ENCODE measurements at regions not wholly inside any gene's neighbourhood (a gene's known extent, or its start where the extent isn't known, plus 50 kb on each side); places are given as distances from the start of the nearest gene placed in this dataset.

DNA sequence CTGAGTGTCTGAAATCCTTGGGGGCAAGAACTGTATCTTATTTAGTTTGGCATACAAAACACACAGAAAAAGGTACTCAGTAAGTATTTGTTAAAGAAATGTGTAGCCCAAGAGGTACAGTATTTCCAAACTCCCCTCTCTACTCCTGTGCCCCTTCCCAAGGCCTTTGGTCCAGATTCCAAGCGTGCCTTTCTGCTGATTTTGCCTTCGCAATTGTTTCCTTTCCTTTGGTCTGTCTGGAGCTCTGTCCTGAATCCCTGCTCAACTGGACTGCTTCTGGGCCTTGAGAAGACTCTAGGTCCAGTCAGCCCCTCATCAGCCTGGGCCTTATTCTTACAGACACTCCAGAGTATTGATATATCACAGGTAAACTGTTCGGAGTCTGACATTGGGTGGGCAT, 122.2 kb upstream of the SYNCRIP start:
- no peak for TF ChIP-seq POLR2A (IDR thresholded peaks at IDR 0.05)
- TF ChIP-seq, protein P1, sequence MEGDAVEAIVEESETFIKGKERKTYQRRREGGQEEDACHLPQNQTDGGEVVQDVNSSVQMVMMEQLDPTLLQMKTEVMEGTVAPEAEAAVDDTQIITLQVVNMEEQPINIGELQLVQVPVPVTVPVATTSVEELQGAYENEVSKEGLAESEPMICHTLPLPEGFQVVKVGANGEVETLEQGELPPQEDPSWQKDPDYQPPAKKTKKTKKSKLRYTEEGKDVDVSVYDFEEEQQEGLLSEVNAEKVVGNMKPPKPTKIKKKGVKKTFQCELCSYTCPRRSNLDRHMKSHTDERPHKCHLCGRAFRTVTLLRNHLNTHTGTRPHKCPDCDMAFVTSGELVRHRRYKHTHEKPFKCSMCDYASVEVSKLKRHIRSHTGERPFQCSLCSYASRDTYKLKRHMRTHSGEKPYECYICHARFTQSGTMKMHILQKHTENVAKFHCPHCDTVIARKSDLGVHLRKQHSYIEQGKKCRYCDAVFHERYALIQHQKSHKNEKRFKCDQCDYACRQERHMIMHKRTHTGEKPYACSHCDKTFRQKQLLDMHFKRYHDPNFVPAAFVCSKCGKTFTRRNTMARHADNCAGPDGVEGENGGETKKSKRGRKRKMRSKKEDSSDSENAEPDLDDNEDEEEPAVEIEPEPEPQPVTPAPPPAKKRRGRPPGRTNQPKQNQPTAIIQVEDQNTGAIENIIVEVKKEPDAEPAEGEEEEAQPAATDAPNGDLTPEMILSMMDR (IDR thresholded peaks at IDR 0.05): no peak
